ENCODE measurements at regions not wholly inside any gene's neighbourhood (a gene's known extent, or its start where the extent isn't known, plus 50 kb on each side); places are given as distances from the start of the nearest gene placed in this dataset.
"Not testable (repeated sequence)": the region's sequence is repeated elsewhere in the genome, so short reads cannot be mapped to it uniquely, and the experiment has no call there.

GRCh38 chr14:48690349-48690748 is 895.8 kb downstream of the RPS29 start:
- Mint-ChIP-seq H3K4me1 (ENCODE audit: low read depth) (no peaks in the 10 kb centered on the region), H3K27ac (no peak overlapping the region), H3K36me3 (ENCODE audit: low read depth) (no peaks in the 10 kb centered on the region), H3K9me3 (no peaks in the 10 kb centered on the region), H3K27me3 (no peaks in the 10 kb centered on the region), H3K4me3 (no peak overlapping the region)
- no peak for DNase-seq

DNA sequence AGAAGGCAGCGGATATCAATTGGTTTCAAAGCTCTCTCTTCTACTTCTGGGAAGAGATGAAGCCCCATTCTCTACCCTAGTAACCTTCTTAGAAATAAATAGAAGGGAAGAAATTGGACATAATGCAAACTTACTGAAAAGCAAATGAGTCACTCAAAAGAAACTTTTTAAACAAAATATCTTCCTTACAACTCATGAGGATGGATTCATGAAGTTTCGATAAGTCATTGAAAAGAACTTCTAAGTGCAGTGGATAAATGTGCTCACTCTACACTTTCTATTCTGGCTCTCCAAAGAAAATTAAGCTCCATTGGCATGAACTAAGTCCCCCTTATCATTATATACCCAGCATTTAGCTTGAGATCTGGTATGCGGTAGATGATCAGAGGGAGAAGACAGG is 899.5 kb downstream of the RPS29 start:
- DNase-seq = no peak
- H3K4me3 Mint-ChIP-seq = no peak overlapping the region
- no peaks in the 10 kb centered on the region for H3K4me1 Mint-ChIP-seq (ENCODE audit: low read depth)
- no peaks in the 10 kb centered on the region for H3K27me3 Mint-ChIP-seq
- no peak overlapping the region for H3K27ac Mint-ChIP-seq
- no peaks in the 10 kb centered on the region for H3K36me3 Mint-ChIP-seq (ENCODE audit: low read depth)
- no peaks in the 10 kb centered on the region for H3K9me3 Mint-ChIP-seq

DNA sequence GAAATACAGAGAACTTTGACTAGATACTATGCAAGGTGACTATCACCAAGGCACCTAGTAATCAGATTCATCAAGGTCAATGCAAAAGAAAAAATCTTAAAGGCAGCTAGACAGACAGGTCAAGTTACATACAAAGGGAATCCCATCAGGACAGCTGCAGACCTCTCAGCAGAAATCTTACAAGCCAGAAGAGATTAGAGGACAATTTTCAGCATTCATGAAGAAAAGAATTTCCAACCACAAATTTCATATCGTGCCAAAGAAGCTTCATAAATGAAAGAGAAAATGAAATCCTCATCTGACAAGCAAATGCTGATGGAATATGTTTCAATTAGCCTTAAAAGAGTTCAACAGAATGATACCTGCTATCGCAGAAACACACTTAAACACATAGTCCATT is 913.7 kb downstream of the RPS29 start:
- no peaks in the 10 kb centered on the region for H3K27me3 Mint-ChIP-seq
- DNase-seq = no peak
- H3K4me3 Mint-ChIP-seq = no peak overlapping the region
- H3K27ac Mint-ChIP-seq = no peak overlapping the region
- no peaks in the 10 kb centered on the region for H3K36me3 Mint-ChIP-seq (ENCODE audit: low read depth)
- no peaks in the 10 kb centered on the region for H3K4me1 Mint-ChIP-seq (ENCODE audit: low read depth)
- peaks cover 22% of the 10 kb centered on the region for H3K9me3 Mint-ChIP-seq

- no peak for DNase-seq
- H3K4me1 Mint-ChIP-seq (ENCODE audit: low read depth) = no peaks in the 10 kb centered on the region
- peaks cover 20% of the 10 kb centered on the region for H3K9me3 Mint-ChIP-seq
- H3K27ac Mint-ChIP-seq = no peak overlapping the region
- no peaks in the 10 kb centered on the region for H3K36me3 Mint-ChIP-seq (ENCODE audit: low read depth)
- H3K27me3 Mint-ChIP-seq = no peaks in the 10 kb centered on the region
- no peak overlapping the region for H3K4me3 Mint-ChIP-seq
Observed at GRCh38 chr14:48670939-48671338, 915.2 kb downstream of the RPS29 start.

- Mint-ChIP-seq H3K4me1 (ENCODE audit: low read depth) (no peaks in the 10 kb centered on the region), H3K27me3 (no peaks in the 10 kb centered on the region), H3K9me3 (peaks cover 5% of the 10 kb centered on the region), H3K27ac (no peak overlapping the region), H3K36me3 (ENCODE audit: low read depth) (no peaks in the 10 kb centered on the region), H3K4me3 (no peak overlapping the region)
- no peak for DNase-seq
Observed at GRCh38 chr14:48665077-48665784, 920.9 kb downstream of the RPS29 start.

DNA sequence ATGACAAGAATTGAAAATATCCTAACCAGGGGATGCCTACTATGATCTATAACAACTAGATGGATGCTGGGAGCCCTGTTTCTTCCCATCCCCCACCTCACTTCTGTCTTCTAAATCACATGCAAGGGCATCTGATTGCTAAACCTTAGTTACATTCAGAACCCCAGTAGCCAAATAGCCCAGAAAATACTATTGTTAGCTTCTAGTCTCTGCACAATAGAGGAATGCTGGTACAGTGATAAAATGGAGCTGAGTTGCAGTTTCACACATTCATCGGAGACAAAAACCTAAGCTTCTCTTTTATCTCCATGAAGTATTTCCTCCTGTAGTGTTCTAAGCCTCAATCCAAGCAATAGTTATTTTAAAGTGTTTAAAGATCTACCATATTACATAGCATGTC is 942.9 kb downstream of the RPS29 start:
- no peak for DNase-seq
- no peaks in the 10 kb centered on the region for H3K4me1 Mint-ChIP-seq (ENCODE audit: low read depth)
- peaks cover 6% of the 10 kb centered on the region for H3K9me3 Mint-ChIP-seq
- H3K36me3 Mint-ChIP-seq (ENCODE audit: low read depth) = no peaks in the 10 kb centered on the region
- H3K4me3 Mint-ChIP-seq = no peak overlapping the region
- H3K27me3 Mint-ChIP-seq = no peaks in the 10 kb centered on the region
- H3K27ac Mint-ChIP-seq = no peak overlapping the region

DNA sequence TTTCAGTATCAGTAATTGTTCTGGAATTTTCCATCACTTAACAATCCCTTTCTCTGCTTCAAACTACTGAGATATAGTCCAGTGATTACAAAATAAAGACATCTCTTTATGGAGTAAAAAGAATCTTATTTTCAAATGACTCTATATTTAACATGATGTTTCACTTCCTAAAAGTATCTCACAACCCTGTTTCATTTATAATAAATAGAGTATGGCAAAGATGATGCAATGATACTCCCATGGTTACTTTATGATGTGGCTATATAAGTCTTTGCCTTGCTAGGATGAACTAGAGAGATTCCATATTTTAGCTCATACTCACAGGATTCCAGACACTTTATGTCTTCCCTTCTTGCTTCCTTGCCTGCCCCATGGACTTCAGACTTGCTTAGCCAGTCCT is 953.5 kb upstream of the MDGA2 start:
- Mint-ChIP-seq H3K4me1 (ENCODE audit: low read depth) (no peaks in the 10 kb centered on the region), H3K36me3 (ENCODE audit: low read depth) (no peaks in the 10 kb centered on the region), H3K27ac (no peak overlapping the region), H3K27me3 (no peaks in the 10 kb centered on the region), H3K4me3 (no peak overlapping the region), H3K9me3 (no peaks in the 10 kb centered on the region)
- no peak for DNase-seq

- Mint-ChIP-seq H3K27me3 (no peaks in the 10 kb centered on the region), H3K27ac (no peak overlapping the region), H3K4me1 (ENCODE audit: low read depth) (no peaks in the 10 kb centered on the region), H3K4me3 (no peak overlapping the region), H3K9me3 (peaks cover 4% of the 10 kb centered on the region), H3K36me3 (ENCODE audit: low read depth) (no peaks in the 10 kb centered on the region)
- no peak for DNase-seq
Observed at GRCh38 chr14:48622980-48623379, 947.6 kb upstream of the MDGA2 start.

- Mint-ChIP-seq H3K27me3 (no peaks in the 10 kb centered on the region), H3K36me3 (ENCODE audit: low read depth) (no peaks in the 10 kb centered on the region), H3K4me3 (no peak overlapping the region), H3K4me1 (ENCODE audit: low read depth) (no peaks in the 10 kb centered on the region), H3K27ac (no peak overlapping the region), H3K9me3 (peaks cover 7% of the 10 kb centered on the region)
- no peak for DNase-seq
Observed at GRCh38 chr14:48618057-48618456, 942.7 kb upstream of the MDGA2 start.

GRCh38 chr14:48616931-48617330 is 941.5 kb upstream of the MDGA2 start:
- no peak overlapping the region for H3K27ac Mint-ChIP-seq
- no peaks in the 10 kb centered on the region for H3K4me1 Mint-ChIP-seq (ENCODE audit: low read depth)
- H3K4me3 Mint-ChIP-seq = no peak overlapping the region
- no peaks in the 10 kb centered on the region for H3K27me3 Mint-ChIP-seq
- no peak for DNase-seq
- peaks cover 3% of the 10 kb centered on the region for H3K9me3 Mint-ChIP-seq
- H3K36me3 Mint-ChIP-seq (ENCODE audit: low read depth) = no peaks in the 10 kb centered on the region

DNA sequence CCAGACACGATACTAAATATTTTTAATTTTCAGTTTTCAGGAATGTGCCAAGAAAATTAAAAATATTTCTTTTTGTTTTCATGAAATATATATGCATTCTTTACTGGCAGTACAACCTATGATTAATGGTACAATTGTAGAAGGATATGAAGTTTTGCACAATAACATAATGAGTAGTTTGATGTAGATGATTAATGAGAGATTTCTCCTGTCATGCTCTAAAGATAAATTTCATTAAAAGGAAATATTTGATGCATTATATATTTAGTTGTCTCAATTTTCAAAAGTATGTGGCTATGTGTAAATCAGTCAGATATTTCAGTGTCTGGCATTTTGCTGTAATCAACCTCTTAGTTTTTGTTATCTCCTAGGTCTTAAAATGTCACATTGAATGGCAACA is 940.2 kb upstream of the MDGA2 start:
- Mint-ChIP-seq H3K9me3 (peaks cover 3% of the 10 kb centered on the region), H3K4me3 (no peak overlapping the region), H3K4me1 (ENCODE audit: low read depth) (no peaks in the 10 kb centered on the region), H3K27me3 (no peaks in the 10 kb centered on the region), H3K36me3 (ENCODE audit: low read depth) (no peaks in the 10 kb centered on the region), H3K27ac (no peak overlapping the region)
- DNase-seq = no peak

- Mint-ChIP-seq H3K27me3 (no peaks in the 10 kb centered on the region), H3K4me1 (ENCODE audit: low read depth) (no peaks in the 10 kb centered on the region), H3K27ac (no peak overlapping the region), H3K9me3 (peaks cover 9% of the 10 kb centered on the region), H3K4me3 (no peak overlapping the region), H3K36me3 (ENCODE audit: low read depth) (no peaks in the 10 kb centered on the region)
- no peak for DNase-seq
Observed at GRCh38 chr14:48614003-48614402, 938.6 kb upstream of the MDGA2 start.

DNA sequence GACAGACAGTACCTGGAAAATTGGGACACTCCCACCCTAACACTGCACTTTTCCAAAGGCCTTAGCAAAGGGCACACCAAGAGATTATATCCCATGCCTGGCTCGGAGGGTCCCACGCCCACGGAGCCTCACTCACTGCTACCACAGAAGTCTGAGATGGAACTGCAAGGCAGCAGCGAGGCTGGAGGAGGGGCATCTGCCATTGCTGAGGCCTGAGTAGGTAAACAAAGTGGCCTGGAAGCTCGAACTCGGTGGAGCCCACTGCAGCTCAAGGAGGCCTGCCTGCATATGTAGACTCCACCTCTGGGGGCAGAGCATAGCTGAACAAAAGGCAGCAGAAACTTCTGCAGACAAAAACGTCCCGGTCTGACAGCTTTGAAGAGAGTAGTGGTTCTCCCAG is 931.6 kb upstream of the MDGA2 start:
- not testable (repeated sequence) for H3K36me3 Mint-ChIP-seq (ENCODE audit: low read depth); DNase-seq; H3K4me3 Mint-ChIP-seq; H3K27ac Mint-ChIP-seq; H3K4me1 Mint-ChIP-seq (ENCODE audit: low read depth); H3K27me3 Mint-ChIP-seq; H3K9me3 Mint-ChIP-seq

DNA sequence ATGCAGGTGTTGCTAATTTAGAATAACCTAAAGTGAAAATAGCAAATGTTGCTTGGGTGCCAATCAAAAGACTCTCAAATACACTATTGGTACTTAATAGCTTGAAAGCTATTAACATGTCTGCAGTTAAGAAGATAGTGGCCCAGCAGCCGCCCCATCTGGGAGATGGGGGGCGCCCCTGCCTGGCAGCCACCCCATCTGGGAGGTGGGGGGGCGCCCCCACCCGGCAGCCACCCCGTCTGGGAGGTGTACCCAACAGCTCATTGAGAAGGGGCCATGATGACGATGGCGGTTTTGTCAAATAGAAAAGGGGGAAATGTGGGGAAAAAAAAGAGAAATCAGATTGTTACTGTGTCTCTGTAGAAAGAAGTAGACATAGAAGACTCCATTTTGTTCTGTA is 923.1 kb upstream of the MDGA2 start:
- no peaks in the 10 kb centered on the region for H3K36me3 Mint-ChIP-seq (ENCODE audit: low read depth)
- DNase-seq = no peak
- no peaks in the 10 kb centered on the region for H3K27me3 Mint-ChIP-seq
- no peaks in the 10 kb centered on the region for H3K4me1 Mint-ChIP-seq (ENCODE audit: low read depth)
- H3K9me3 Mint-ChIP-seq = peaks cover 2% of the 10 kb centered on the region
- no peak overlapping the region for H3K4me3 Mint-ChIP-seq
- no peak overlapping the region for H3K27ac Mint-ChIP-seq

DNA sequence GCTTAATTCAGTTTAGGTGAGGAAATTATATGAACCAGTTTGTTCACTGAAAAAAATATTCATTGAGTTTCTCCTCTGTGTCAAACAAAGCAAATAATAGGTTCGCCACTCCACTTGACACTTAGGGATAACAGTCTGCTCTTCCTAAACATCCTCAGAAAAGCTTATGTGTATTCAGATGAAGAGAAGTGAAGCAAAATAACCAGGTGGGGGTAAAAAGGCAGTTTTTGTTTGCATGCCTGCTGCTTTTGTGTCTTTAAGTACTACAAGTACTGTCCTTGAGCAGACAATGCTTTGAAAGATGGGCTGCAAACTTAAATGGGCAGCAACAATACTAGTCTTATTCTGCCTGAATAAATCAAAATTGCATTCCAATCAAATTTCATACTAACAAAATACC is 910.7 kb upstream of the MDGA2 start:
- H3K9me3 Mint-ChIP-seq = no peaks in the 10 kb centered on the region
- H3K36me3 Mint-ChIP-seq (ENCODE audit: low read depth) = no peaks in the 10 kb centered on the region
- H3K4me3 Mint-ChIP-seq = no peak overlapping the region
- DNase-seq = no peak
- H3K27ac Mint-ChIP-seq = no peak overlapping the region
- H3K4me1 Mint-ChIP-seq (ENCODE audit: low read depth) = no peaks in the 10 kb centered on the region
- H3K27me3 Mint-ChIP-seq = no peaks in the 10 kb centered on the region

DNA sequence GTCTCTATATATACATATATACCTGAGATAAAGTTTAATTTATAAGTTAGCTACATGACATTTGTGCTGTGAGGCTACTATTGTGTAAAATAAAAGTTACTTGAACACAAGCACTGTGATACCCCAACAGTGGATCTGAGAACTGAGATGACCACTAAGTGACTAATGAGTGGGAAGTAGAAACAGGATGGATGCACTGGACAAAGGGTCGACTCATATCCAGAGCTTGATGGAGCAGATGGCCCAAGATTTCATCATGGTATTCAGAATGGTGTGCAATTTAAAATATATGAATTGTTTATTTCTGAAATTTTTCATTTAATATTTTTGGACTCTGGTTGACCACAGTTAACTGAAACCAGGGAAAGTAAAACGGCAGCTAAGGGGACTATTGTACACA is 908.6 kb upstream of the MDGA2 start:
- no peak overlapping the region for H3K27ac Mint-ChIP-seq
- no peaks in the 10 kb centered on the region for H3K4me1 Mint-ChIP-seq (ENCODE audit: low read depth)
- DNase-seq = no peak
- H3K9me3 Mint-ChIP-seq = no peaks in the 10 kb centered on the region
- no peaks in the 10 kb centered on the region for H3K27me3 Mint-ChIP-seq
- no peaks in the 10 kb centered on the region for H3K36me3 Mint-ChIP-seq (ENCODE audit: low read depth)
- no peak overlapping the region for H3K4me3 Mint-ChIP-seq
